Colonic mucosa (tissue), 4 donors: ENCODE measurements at regions not wholly inside any gene's neighbourhood (a gene's known extent, or its start where the extent isn't known, plus 50 kb on each side); places are given as distances from the start of the nearest gene placed in this dataset.

ENCODE experiments used
- DNase-seq: peaks from one replicate; pipeline ENCODE4 v3.0.0-alpha.2; 2020
- H3K27ac ChIP-seq: fragments of 200-600 bp; one replicate; pipeline ENCODE4 v1.8.0; 2021
- H3K27me3 ChIP-seq: fragments of 200-600 bp; one replicate; pipeline ENCODE4 v1.8.0; 2021
- H3K36me3 ChIP-seq: fragments of 200-600 bp; one replicate; pipeline ENCODE4 v1.8.0; 2021
- H3K4me1 ChIP-seq: fragments of 200-600 bp; one replicate; pipeline ENCODE4 v1.8.0; 2021; ENCODE audit warnings: mild to moderate bottlenecking
- H3K4me3 ChIP-seq: fragments of 200-600 bp; one replicate; pipeline ENCODE4 v1.8.0; 2021
- H3K9ac ChIP-seq, 2 donors: one replicate each; pipeline ENCODE4 v1.7.0; 2013; ENCODE audit warnings: control low read depth in 2 of 2, low read depth in 2 of 2, low read length in 2 of 2
- H3K9me3 ChIP-seq: fragments of 200-600 bp; one replicate; pipeline ENCODE4 v1.8.0; 2021
- CTCF ChIP-seq: fragments of 200-600 bp; IDR thresholded peaks from one replicate; pipeline ENCODE4 v1.8.0; 2022; ENCODE audit warnings: antibody characterized with exemption, mild to moderate bottlenecking
- intact Hi-C: fragments of 100-400 bp; cut with DNase I; formaldehyde crosslinking; loops from one replicate; pipeline ENCODE4 v1.14.1; 2022
- donor health status: healthy.
- donor health status: DM: no; HTN: no; CAD: no.
- donor health status: DM: no; HTN: no; CAD: no.

GRCh38 chr18:41073372-41073954 is 881.6 kb upstream of the PIK3C3 start:
- no peak for DNase-seq
- H3K27ac ChIP-seq: no peak overlapping the region
- TF ChIP-seq CTCF: no peak
- no peaks in the 10 kb centered on the region for H3K27me3 ChIP-seq
- H3K9me3 ChIP-seq: no peaks in the 10 kb centered on the region
- H3K4me1 ChIP-seq: no peaks in the 10 kb centered on the region
- H3K9ac ChIP-seq: no peak overlapping the region
- no peaks in the 10 kb centered on the region for H3K36me3 ChIP-seq
- no peak overlapping the region for H3K4me3 ChIP-seq
- intact Hi-C loops: no loop called here

- Histone ChIP-seq H3K36me3 (no peaks in the 10 kb centered on the region), H3K9me3 (no peaks in the 10 kb centered on the region), H3K4me1 (no peaks in the 10 kb centered on the region), H3K9ac (no peak overlapping the region), H3K27ac (no peak overlapping the region), H3K27me3 (no peaks in the 10 kb centered on the region), H3K4me3 (no peak overlapping the region)
- DNase-seq: no peak
- no peak for TF ChIP-seq CTCF
- intact Hi-C loops: no loop called here
These were observed 882.1 kb upstream of the PIK3C3 start for GRCh38 chr18:41072946-41073345.

- no peaks in the 10 kb centered on the region for H3K27me3 ChIP-seq
These were observed 883.2 kb upstream of the PIK3C3 start for GRCh38 chr18:41071826-41072225.

GRCh38 chr18:41069167-41069566 is 885.9 kb upstream of the PIK3C3 start:
- Histone ChIP-seq H3K4me3 (no peak overlapping the region), H3K36me3 (no peaks in the 10 kb centered on the region), H3K9ac (no peak overlapping the region), H3K4me1 (no peaks in the 10 kb centered on the region), H3K9me3 (no peaks in the 10 kb centered on the region), H3K27me3 (no peaks in the 10 kb centered on the region), H3K27ac (no peak overlapping the region)
- TF ChIP-seq CTCF: no peak
- DNase-seq: no peak
- intact Hi-C loops: no loop called here

More at GRCh38 chr18:41071826-41072225, 883.2 kb upstream of the PIK3C3 start:
- no peak overlapping the region for H3K9ac ChIP-seq
- TF ChIP-seq CTCF: no peak
- no peaks in the 10 kb centered on the region for H3K4me1 ChIP-seq
- no peak overlapping the region for H3K4me3 ChIP-seq
- intact Hi-C loops: no loop called here
- no peaks in the 10 kb centered on the region for H3K9me3 ChIP-seq
- no peak overlapping the region for H3K27ac ChIP-seq
- H3K36me3 ChIP-seq: no peaks in the 10 kb centered on the region
- no peak for DNase-seq

DNA sequence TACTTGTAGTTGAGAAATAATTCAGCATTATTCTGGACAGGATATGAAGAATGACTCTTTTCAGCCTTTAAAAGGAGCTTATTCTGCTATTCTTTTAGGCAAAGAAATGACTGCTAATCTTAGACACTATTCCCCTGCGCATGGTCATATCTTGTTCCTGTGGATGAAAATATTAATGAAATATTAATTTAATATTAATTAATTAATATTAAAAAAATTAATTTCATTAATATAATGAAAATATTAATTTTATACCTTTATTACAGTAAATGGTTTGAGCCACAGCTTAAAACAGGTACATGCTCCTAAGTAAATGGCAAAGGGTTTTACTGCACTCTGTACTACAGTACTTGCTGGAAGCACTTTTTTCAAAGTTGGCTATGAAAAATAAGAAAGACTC is 890.1 kb upstream of the PIK3C3 start:
- H3K4me1 ChIP-seq: no peaks in the 10 kb centered on the region
- H3K9me3 ChIP-seq: no peaks in the 10 kb centered on the region
- TF ChIP-seq CTCF: no peak
- no peak overlapping the region for H3K27ac ChIP-seq
- H3K4me3 ChIP-seq: no peak overlapping the region
- H3K36me3 ChIP-seq: no peaks in the 10 kb centered on the region
- DNase-seq: no peak
- intact Hi-C loops: no loop called here
- H3K27me3 ChIP-seq: no peaks in the 10 kb centered on the region
- H3K9ac ChIP-seq: no peak overlapping the region

- DNase-seq: no peak
- no peaks in the 10 kb centered on the region for H3K36me3 ChIP-seq
- no peak overlapping the region for H3K4me3 ChIP-seq
- TF ChIP-seq CTCF: no peak
- no peak overlapping the region for H3K27ac ChIP-seq
- intact Hi-C loops: no loop called here
- H3K27me3 ChIP-seq: no peaks in the 10 kb centered on the region
- no peak overlapping the region for H3K9ac ChIP-seq
- H3K4me1 ChIP-seq: no peaks in the 10 kb centered on the region
- no peaks in the 10 kb centered on the region for H3K9me3 ChIP-seq
These were observed 894.1 kb upstream of the PIK3C3 start for GRCh38 chr18:41060967-41061366.
